GM19372 (cell line): ENCODE measurements at regions not wholly inside any gene's neighbourhood (a gene's known extent, or its start where the extent isn't known, plus 50 kb on each side); places are given as distances from the start of the nearest gene placed in this dataset.

Experiments used
- ATAC-seq: cut with Tn5 transposase; IDR thresholded peaks from one replicate; pipeline ENCODE4 v1.9.1; 2021; ENCODE audit warnings: mild to moderate bottlenecking, low read depth, moderate library complexity; ENCODE audit not compliant: unreplicated experiment

GRCh38 chr1:104785575-104786187 is 1036.0 kb downstream of the AMY1C start:
- no peak for ATAC-seq

DNA sequence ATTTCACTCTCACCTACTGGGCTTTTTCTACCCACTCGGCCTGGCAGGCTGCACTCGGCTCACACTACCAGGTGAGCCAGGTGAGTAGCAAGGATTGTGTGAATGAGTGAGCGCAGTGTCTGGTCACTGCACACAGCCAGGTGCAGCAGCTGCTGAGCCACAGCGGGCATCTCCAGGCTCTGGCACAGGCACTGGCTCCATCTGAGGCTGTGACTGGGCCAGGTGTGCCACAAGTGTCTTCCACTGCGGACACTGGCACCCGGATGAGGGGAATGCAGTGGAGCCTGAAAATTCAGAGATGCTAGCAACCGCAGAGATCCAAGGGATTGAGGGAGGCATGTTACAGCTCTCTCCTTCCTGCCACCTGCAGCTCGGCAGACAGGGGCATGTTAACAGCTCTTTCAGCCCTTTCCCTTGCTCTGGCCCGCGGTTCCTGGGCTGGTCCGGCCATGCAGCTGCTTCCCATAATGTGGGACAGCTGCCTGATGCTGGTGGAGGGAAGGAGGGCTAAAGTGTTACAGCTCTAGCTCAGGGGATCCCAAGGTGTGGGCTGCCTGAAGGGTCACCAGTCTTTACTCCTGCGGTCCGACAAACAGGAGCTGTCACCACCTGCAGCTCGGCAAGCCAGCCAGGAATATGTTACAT is 1038.3 kb downstream of the AMY1C start:
- no peak for ATAC-seq

GRCh38 chr1:104791030-104791429 is 1041.3 kb downstream of the AMY1C start:
- ATAC-seq: no peak

- no peak for ATAC-seq
Measured at GRCh38 chr1:104794035-104794434, 1044.3 kb downstream of the AMY1C start.

GRCh38 chr1:104795931-104796330 is 1046.2 kb downstream of the AMY1C start:
- ATAC-seq: no peak

DNA sequence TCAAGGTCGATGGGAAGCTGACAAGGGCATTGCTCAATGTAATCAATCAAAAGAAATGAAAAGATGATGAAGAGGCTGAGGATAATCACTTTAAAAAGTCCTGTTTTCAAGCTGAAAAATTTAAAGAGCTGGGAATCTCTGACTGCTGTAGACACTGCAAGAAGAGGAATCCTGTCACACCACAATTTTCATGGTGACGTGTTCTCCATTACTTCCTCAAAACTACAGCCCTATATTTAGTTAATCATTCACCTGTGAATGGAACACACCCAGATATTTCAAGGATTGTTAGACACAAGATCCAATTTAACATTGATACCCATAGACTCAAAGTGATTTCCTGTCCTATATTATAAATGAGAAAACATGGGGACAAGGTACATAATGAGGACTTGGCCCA is 1048.3 kb downstream of the AMY1C start:
- ATAC-seq: no peak

DNA sequence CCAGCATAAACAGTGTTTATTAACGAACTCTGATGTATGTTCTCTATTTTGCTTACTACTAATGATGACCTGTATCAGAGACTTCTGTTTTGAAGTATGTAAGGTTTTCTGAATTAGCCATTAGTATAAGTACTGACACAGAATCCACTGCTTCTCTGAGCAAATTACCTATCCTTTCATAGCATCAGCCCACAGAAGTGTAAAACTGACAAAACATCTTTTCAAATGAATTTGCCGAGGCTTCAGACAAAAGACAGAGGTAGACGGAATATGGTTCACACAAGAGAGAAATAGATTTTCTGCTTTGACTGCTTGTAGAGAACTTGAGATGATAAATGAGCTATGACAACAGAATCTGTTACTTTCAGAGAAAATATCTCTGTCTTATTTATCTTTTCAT is 1051.6 kb downstream of the AMY1C start:
- ATAC-seq: no peak

- ATAC-seq: no peak
Measured at GRCh38 chr1:104804147-104804546, 1054.4 kb downstream of the AMY1C start.

GRCh38 chr1:104807590-104807989 is 1057.9 kb downstream of the AMY1C start:
- no peak for ATAC-seq

- no peak for ATAC-seq
Measured at GRCh38 chr1:104825401-104825800, 1075.7 kb downstream of the AMY1C start.

DNA sequence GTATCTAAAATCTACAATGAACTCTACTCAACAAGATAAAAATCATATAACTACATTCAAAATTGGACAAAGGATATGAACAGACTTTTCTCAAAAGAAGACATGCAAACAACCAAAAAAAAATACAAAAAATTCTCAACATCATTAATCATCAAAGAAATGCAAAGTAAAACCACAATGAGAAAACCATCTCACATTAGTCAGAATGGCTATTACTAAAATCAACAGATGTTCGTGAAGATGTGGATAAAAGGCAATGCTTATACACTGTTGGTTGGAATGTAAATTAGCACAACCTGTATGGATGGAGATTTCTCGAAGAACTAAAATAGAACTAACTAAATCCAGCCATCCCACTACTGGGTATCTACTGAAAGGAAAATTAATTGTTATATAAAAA is 1080.8 kb downstream of the AMY1C start:
- no peak for ATAC-seq

- no peak for ATAC-seq
Measured at GRCh38 chr1:104852151-104852550, 1102.5 kb downstream of the AMY1C start.

GRCh38 chr1:104853276-104853675 is 1103.6 kb downstream of the AMY1C start:
- ATAC-seq: no peak

- no peak for ATAC-seq
Measured at GRCh38 chr1:104854529-104854928, 1104.8 kb downstream of the AMY1C start.

DNA sequence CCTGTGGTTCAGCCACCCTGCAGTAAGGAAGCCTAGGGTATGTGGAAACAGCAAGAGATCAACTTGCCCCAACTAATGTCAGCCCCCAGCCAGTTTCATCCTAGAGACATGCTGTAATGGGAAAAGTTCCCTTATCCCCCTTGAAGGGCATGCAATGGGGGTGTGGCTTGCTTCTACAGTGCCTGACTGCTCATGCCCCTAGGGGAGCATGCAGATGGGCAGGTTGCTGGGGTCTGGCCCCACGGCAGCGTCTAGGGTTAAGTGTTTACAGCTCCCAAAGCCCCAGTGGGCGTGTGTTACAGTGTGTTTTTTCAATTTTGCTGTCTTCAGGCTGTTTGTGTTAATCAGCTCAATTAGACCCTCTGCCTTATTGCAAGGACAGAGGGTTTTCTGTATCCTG is 1105.9 kb downstream of the AMY1C start:
- ATAC-seq: no peak

DNA sequence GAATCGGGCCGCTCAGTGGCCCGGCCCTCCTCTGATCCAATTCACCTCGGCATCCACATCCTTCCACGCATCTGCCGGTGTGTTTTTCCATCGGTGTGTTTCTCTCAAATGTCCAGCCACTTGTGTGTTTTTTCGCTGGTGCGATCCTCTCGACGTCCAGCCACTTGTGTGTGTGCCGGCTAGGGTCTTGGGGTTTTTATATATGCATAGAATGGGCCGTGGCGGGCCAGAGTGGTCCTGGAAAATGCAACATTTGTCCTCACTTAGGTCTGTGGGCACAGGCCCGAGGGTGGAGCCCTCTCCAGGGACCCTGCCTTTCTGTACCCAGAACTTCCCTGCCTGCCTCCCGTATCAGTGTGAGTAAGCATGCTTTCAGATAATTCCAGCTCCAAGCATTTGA is 1106.4 kb downstream of the AMY1C start:
- ATAC-seq: no peak

DNA sequence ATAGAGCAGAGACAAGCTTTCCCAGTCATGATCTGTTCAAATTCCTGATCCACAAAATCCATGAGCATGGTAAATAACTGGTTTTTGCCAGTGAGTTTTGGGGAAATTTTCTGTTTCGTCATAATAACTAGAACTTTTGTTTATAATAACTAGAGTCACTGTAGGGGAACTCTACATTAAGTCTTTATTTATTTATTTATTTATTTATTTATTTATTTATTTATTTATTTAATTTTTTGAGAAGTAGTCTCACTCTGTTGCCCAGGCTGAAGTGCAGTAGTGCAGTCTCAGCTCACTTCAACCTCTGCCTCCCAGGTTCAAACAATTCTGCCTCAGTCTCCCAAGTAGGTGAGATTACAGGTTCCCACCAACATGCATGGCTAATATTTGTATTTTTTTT is 1106.8 kb downstream of the AMY1C start:
- ATAC-seq: no peak

- ATAC-seq: no peak
Measured at GRCh38 chr1:104868794-104869193, 1119.1 kb downstream of the AMY1C start.

- peak; percentile 80 for ATAC-seq
Measured at GRCh38 chr1:104874044-104874443, 1124.3 kb downstream of the AMY1C start.

- no peak for ATAC-seq
Measured at GRCh38 chr1:104878203-104878909, 1128.7 kb downstream of the AMY1C start.

GRCh38 chr1:104884939-104885338 is 1135.2 kb downstream of the AMY1C start:
- no peak for ATAC-seq

DNA sequence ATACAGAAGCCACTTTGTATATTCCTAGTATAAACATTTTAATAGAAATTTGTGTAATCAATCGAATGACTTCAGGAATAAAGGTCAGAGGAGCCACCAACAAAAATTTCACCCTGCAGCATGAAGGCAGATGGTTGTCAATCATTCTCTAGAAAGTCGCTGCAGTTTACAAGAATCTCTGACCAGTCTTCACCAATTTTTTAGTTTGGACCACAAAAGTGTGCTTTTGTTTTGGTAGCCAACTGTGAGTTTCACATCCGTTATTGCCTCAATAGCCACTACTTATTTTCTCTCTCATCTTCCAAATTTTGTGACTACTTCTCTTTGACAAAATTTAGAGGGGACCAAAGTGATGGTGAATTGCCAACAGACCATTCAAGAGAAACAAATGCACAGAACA is 1155.6 kb downstream of the AMY1C start:
- no peak for ATAC-seq
